CD4-positive, CD25-positive, alpha-beta regulatory T cell (primary cell): ENCODE measurements at regions not wholly inside any gene's neighbourhood (a gene's known extent, or its start where the extent isn't known, plus 50 kb on each side); places are given as distances from the start of the nearest gene placed in this dataset.

ENCODE experiments used
- ATAC-seq, 2 donors: fragments of 150-1000 bp; cut with Tn5 transposase; one replicate each; pipeline ENCODE4 v1.10.0; 2021; ENCODE audit warnings: low read depth in 2 of 2, moderate number of reproducible peaks in 2 of 2, moderate library complexity in 1 of 2
- DNase-seq, 3 donors: peaks; one replicate each; pipeline versions ENCODE4 v3.0.0 to v3.0.0-alpha.2; 2012 to 2022; ENCODE audit warnings: mixed read lengths in 1 of 3
- H3K27ac ChIP-seq: one replicate; pipeline ENCODE4 v1.7.0; 2013; ENCODE audit warnings: mild to moderate bottlenecking, low read length; ENCODE audit not compliant: insufficient read depth, poor library complexity, severe bottlenecking
- H3K27me3 ChIP-seq: one replicate; pipeline ENCODE4 v1.7.0; 2013; ENCODE audit warnings: low read length; ENCODE audit not compliant: control insufficient read depth, insufficient read depth
- H3K36me3 ChIP-seq: one replicate; pipeline ENCODE4 v1.7.0; 2013; ENCODE audit warnings: mild to moderate bottlenecking, low read length, moderate library complexity; ENCODE audit not compliant: control insufficient read depth, insufficient read depth
- H3K4me1 ChIP-seq: 2 replicates; pipeline ENCODE4 v1.7.0; 2013; ENCODE audit warnings: mild to moderate bottlenecking, low read length; ENCODE audit not compliant: insufficient read depth, control insufficient read depth, poor library complexity, severe bottlenecking
- H3K4me3 ChIP-seq: one replicate; pipeline ENCODE4 v1.7.0; 2013; ENCODE audit warnings: low read depth, mild to moderate bottlenecking, low read length, moderate library complexity
- H3K9me3 ChIP-seq, 2 experiments: 1 replicate in 1 of 2; 2 replicates in 1 of 2; pipeline ENCODE4 v1.7.0; 2013; ENCODE audit warnings: low read length in 2 of 2, mild to moderate bottlenecking in 1 of 2, moderate library complexity in 1 of 2; ENCODE audit not compliant: control insufficient read depth in 2 of 2
- H3K27ac Mint-ChIP-seq, 3 donors: one replicate each; pipeline ENCODE4 v1.8.0; 2020 to 2022; ENCODE audit warnings: mild to moderate bottlenecking in 3 of 3, mixed read lengths in 3 of 3, moderate library complexity in 2 of 3
- H3K27me3 Mint-ChIP-seq: one replicate; pipeline ENCODE4 v1.8.0; 2022; ENCODE audit warnings: mild to moderate bottlenecking, mixed read lengths
- H3K36me3 Mint-ChIP-seq: one replicate; pipeline ENCODE4 v1.8.0; 2020; ENCODE audit warnings: mixed read lengths
- H3K4me1 Mint-ChIP-seq, 4 donors: one replicate each; pipeline ENCODE4 v1.8.0; 2020 to 2022; ENCODE audit warnings: mixed read lengths in 4 of 4, mild to moderate bottlenecking in 1 of 4
- H3K4me3 Mint-ChIP-seq, 4 donors: one replicate each; pipeline ENCODE4 v1.8.0; 2020 to 2022; ENCODE audit warnings: mild to moderate bottlenecking in 4 of 4, mixed read lengths in 4 of 4, moderate library complexity in 3 of 4
- H3K9me3 Mint-ChIP-seq, 7 donors: one replicate each; pipeline ENCODE4 v1.8.0; 2020 to 2022; ENCODE audit warnings: mixed read lengths in 7 of 7, mild to moderate bottlenecking in 3 of 7, moderate library complexity in 2 of 7

- Histone ChIP-seq H3K27ac (no peak overlapping the region), H3K9me3 (peaks cover 18 to 27% of the 10 kb centered on the region in 2 experiments), H3K36me3 (no peaks in the 10 kb centered on the region), H3K4me3 (no peak overlapping the region), H3K4me1 (no peaks in the 10 kb centered on the region), H3K27me3 (peaks cover 4% of the 10 kb centered on the region)
- H3K27me3 Mint-ChIP-seq = no peaks in the 10 kb centered on the region
- H3K4me3 Mint-ChIP-seq = no peak overlapping the region
- peaks cover 0 to 33% (median 16%) of the 10 kb centered on the region in 7 donors for H3K9me3 Mint-ChIP-seq
- no peak for ATAC-seq
- H3K4me1 Mint-ChIP-seq = no peaks in the 10 kb centered on the region
- H3K36me3 Mint-ChIP-seq = no peaks in the 10 kb centered on the region
- H3K27ac Mint-ChIP-seq = no peak overlapping the region
- DNase-seq = no peak
Observed at GRCh38 chr10:121007264-121007663, 156.1 kb downstream of the WDR11 start.

- Mint-ChIP-seq H3K27me3 (no peaks in the 10 kb centered on the region), H3K36me3 (no peaks in the 10 kb centered on the region), H3K4me3 (no peak overlapping the region), H3K9me3 (peaks cover 0 to 16% (median 4%) of the 10 kb centered on the region in 7 donors), H3K4me1 (no peaks in the 10 kb centered on the region), H3K27ac (no peak overlapping the region)
- Histone ChIP-seq H3K36me3 (no peaks in the 10 kb centered on the region), H3K27me3 (no peaks in the 10 kb centered on the region), H3K4me1 (no peaks in the 10 kb centered on the region), H3K4me3 (no peak overlapping the region), H3K9me3 (peaks cover 0 to 2% of the 10 kb centered on the region in 2 experiments), H3K27ac (no peak overlapping the region)
- no peak for ATAC-seq
- DNase-seq = no peak
Observed at GRCh38 chr10:121015916-121016315, 164.8 kb downstream of the WDR11 start.

GRCh38 chr10:121024905-121025584 lies 173.9 kb downstream of the WDR11 start:
- H3K27me3 ChIP-seq = no peaks in the 10 kb centered on the region
- Mint-ChIP-seq H3K27ac (no peak overlapping the region), H3K36me3 (no peaks in the 10 kb centered on the region), H3K27me3 (no peaks in the 10 kb centered on the region), H3K4me1 (no peaks in the 10 kb centered on the region), H3K4me3 (no peak overlapping the region), H3K9me3 (no peaks in the 10 kb centered on the region)
- no peaks in the 10 kb centered on the region for H3K36me3 ChIP-seq
- DNase-seq (no peak), ATAC-seq (no peak)
- no peak overlapping the region for H3K27ac ChIP-seq
- H3K9me3 ChIP-seq = no peaks in the 10 kb centered on the region
- H3K4me3 ChIP-seq = no peak overlapping the region
- H3K4me1 ChIP-seq = no peaks in the 10 kb centered on the region

GRCh38 chr10:121025731-121026130 lies 174.6 kb downstream of the WDR11 start:
- Histone ChIP-seq H3K27ac (no peak overlapping the region), H3K4me3 (no peak overlapping the region), H3K36me3 (no peaks in the 10 kb centered on the region), H3K4me1 (no peaks in the 10 kb centered on the region), H3K27me3 (no peaks in the 10 kb centered on the region), H3K9me3 (no peaks in the 10 kb centered on the region)
- Mint-ChIP-seq H3K36me3 (no peaks in the 10 kb centered on the region), H3K4me3 (no peak overlapping the region), H3K27me3 (no peaks in the 10 kb centered on the region), H3K4me1 (no peaks in the 10 kb centered on the region), H3K27ac (no peak overlapping the region), H3K9me3 (no peaks in the 10 kb centered on the region)
- DNase-seq (no peak), ATAC-seq (no peak)

GRCh38 chr10:121027371-121027770 lies 176.2 kb downstream of the WDR11 start:
- Histone ChIP-seq H3K4me3 (no peak overlapping the region), H3K9me3 (no peaks in the 10 kb centered on the region), H3K27ac (no peak overlapping the region), H3K27me3 (no peaks in the 10 kb centered on the region), H3K4me1 (no peaks in the 10 kb centered on the region), H3K36me3 (no peaks in the 10 kb centered on the region)
- ATAC-seq = no peak
- H3K4me1 Mint-ChIP-seq = no peaks in the 10 kb centered on the region
- H3K27ac Mint-ChIP-seq = no peak overlapping the region
- no peak overlapping the region for H3K4me3 Mint-ChIP-seq
- no peaks in the 10 kb centered on the region for H3K9me3 Mint-ChIP-seq
- no peaks in the 10 kb centered on the region for H3K36me3 Mint-ChIP-seq
- no peak for DNase-seq
- no peaks in the 10 kb centered on the region for H3K27me3 Mint-ChIP-seq

GRCh38 chr10:121032460-121032859 lies 181.3 kb downstream of the WDR11 start:
- H3K9me3 ChIP-seq = no peaks in the 10 kb centered on the region
- DNase-seq = no peak
- no peak overlapping the region for H3K27ac ChIP-seq
- Mint-ChIP-seq H3K27me3 (peaks cover 4% of the 10 kb centered on the region), H3K4me1 (no peaks in the 10 kb centered on the region), H3K27ac (no peak overlapping the region), H3K4me3 (no peak overlapping the region), H3K9me3 (peaks cover 0 to 2% (median 0%) of the 10 kb centered on the region in 7 donors), H3K36me3 (no peaks in the 10 kb centered on the region)
- no peak overlapping the region for H3K4me3 ChIP-seq
- H3K4me1 ChIP-seq = no peaks in the 10 kb centered on the region
- H3K36me3 ChIP-seq = no peaks in the 10 kb centered on the region
- H3K27me3 ChIP-seq = no peaks in the 10 kb centered on the region
- ATAC-seq = no peak

GRCh38 chr10:121033366-121033765 lies 182.2 kb downstream of the WDR11 start:
- H3K27me3 ChIP-seq = no peaks in the 10 kb centered on the region
- H3K36me3 Mint-ChIP-seq = no peaks in the 10 kb centered on the region
- no peak overlapping the region for H3K27ac Mint-ChIP-seq
- H3K4me3 Mint-ChIP-seq = no peak overlapping the region
- no peaks in the 10 kb centered on the region for H3K4me1 ChIP-seq
- H3K9me3 ChIP-seq = no peaks in the 10 kb centered on the region
- H3K4me1 Mint-ChIP-seq = no peaks in the 10 kb centered on the region
- H3K27me3 Mint-ChIP-seq = peaks cover 4% of the 10 kb centered on the region
- no peak overlapping the region for H3K27ac ChIP-seq
- ATAC-seq = no peak
- H3K36me3 ChIP-seq = no peaks in the 10 kb centered on the region
- H3K9me3 Mint-ChIP-seq = peaks cover 0 to 2% (median 0%) of the 10 kb centered on the region in 7 donors
- no peak overlapping the region for H3K4me3 ChIP-seq
- DNase-seq = no peak

GRCh38 chr10:121036431-121036830 lies 185.3 kb downstream of the WDR11 start:
- H3K27me3 ChIP-seq = no peaks in the 10 kb centered on the region
- no peak overlapping the region for H3K27ac ChIP-seq
- no peaks in the 10 kb centered on the region for H3K4me1 ChIP-seq
- ATAC-seq = no peak
- no peak overlapping the region for H3K27ac Mint-ChIP-seq
- H3K36me3 ChIP-seq = no peaks in the 10 kb centered on the region
- no peak overlapping the region for H3K4me3 ChIP-seq
- H3K4me3 Mint-ChIP-seq = no peak overlapping the region
- H3K4me1 Mint-ChIP-seq = no peaks in the 10 kb centered on the region
- H3K36me3 Mint-ChIP-seq = no peaks in the 10 kb centered on the region
- no peaks in the 10 kb centered on the region for H3K9me3 ChIP-seq
- H3K9me3 Mint-ChIP-seq = peaks cover 0 to 4% (median 0%) of the 10 kb centered on the region in 7 donors
- peaks cover 4% of the 10 kb centered on the region for H3K27me3 Mint-ChIP-seq
- DNase-seq = no peak
